GM18505 (cell line): ENCODE measurements at regions not wholly inside any gene's neighbourhood (a gene's known extent, or its start where the extent isn't known, plus 50 kb on each side); places are given as distances from the start of the nearest gene placed in this dataset.
"Not testable (repeated sequence)": the region's sequence is repeated elsewhere in the genome, so short reads cannot be mapped to it uniquely, and the experiment has no call there.

Experiments used
- ATAC-seq: cut with Tn5 transposase; IDR thresholded peaks from one replicate; pipeline ENCODE4 v1.9.1; 2021; ENCODE audit not compliant: unreplicated experiment
- POLR2A ChIP-seq: IDR thresholded peaks from 4 replicates; pipeline ENCODE4 v1.6.1; 2011; ENCODE audit warnings: borderline replicate concordance; ENCODE audit not compliant: insufficient read depth, insufficient read length; ENCODE audit errors: extremely low read depth

- no peak for TF ChIP-seq POLR2A
- ATAC-seq, result no peak
These were observed 484.0 kb downstream of the ETNK1 start for GRCh38 chr12:23108957-23109356.

GRCh38 chr12:23113781-23114180, 488.8 kb downstream of the ETNK1 start:
- no peak for ATAC-seq
- no peak for TF ChIP-seq POLR2A

- no peak for TF ChIP-seq POLR2A
- no peak for ATAC-seq
These were observed 491.0 kb downstream of the ETNK1 start for GRCh38 chr12:23115984-23116383.

GRCh38 chr12:23126794-23127193, 501.8 kb downstream of the ETNK1 start:
- TF ChIP-seq POLR2A, result no peak

GRCh38 chr12:23127701-23128100, 502.7 kb downstream of the ETNK1 start:
- TF ChIP-seq POLR2A, result no peak

More at GRCh38 chr12:23126794-23127193, 501.8 kb downstream of the ETNK1 start:
- no peak for ATAC-seq

GRCh38 chr12:23128462-23128861, 503.5 kb downstream of the ETNK1 start:
- no peak for TF ChIP-seq POLR2A
- ATAC-seq, result no peak

More at GRCh38 chr12:23127701-23128100, 502.7 kb downstream of the ETNK1 start:
- ATAC-seq, result no peak

- no peak for ATAC-seq
- no peak for TF ChIP-seq POLR2A
These were observed 507.4 kb downstream of the ETNK1 start for GRCh38 chr12:23132357-23132756.

- TF ChIP-seq POLR2A, result no peak
- no peak for ATAC-seq
These were observed 508.5 kb downstream of the ETNK1 start for GRCh38 chr12:23133471-23133870.

- no peak for ATAC-seq
- TF ChIP-seq POLR2A, result no peak
These were observed 514.1 kb downstream of the ETNK1 start for GRCh38 chr12:23139026-23139425.

GRCh38 chr12:23140710-23141109, 515.7 kb downstream of the ETNK1 start:
- no peak for TF ChIP-seq POLR2A
- ATAC-seq, result no peak

GRCh38 chr12:23141335-23141734, 516.4 kb downstream of the ETNK1 start:
- no peak for TF ChIP-seq POLR2A

GRCh38 chr12:23146070-23146469, 521.1 kb downstream of the ETNK1 start:
- ATAC-seq, result not testable (repeated sequence)

More at GRCh38 chr12:23141335-23141734, 516.4 kb downstream of the ETNK1 start:
- no peak for ATAC-seq

- ATAC-seq, result no peak
- no peak for TF ChIP-seq POLR2A
These were observed 543.5 kb downstream of the ETNK1 start for GRCh38 chr12:23168459-23168858.

GRCh38 chr12:23169012-23169695, 544.2 kb downstream of the ETNK1 start:
- no peak for TF ChIP-seq POLR2A
- no peak for ATAC-seq

GRCh38 chr12:23169696-23170013, 544.7 kb downstream of the ETNK1 start:
- TF ChIP-seq POLR2A, result no peak
- no peak for ATAC-seq

GRCh38 chr12:23174917-23175316, 549.9 kb downstream of the ETNK1 start:
- no peak for TF ChIP-seq POLR2A
- no peak for ATAC-seq

- TF ChIP-seq POLR2A, result no peak
- ATAC-seq, result no peak
These were observed 560.4 kb downstream of the ETNK1 start for GRCh38 chr12:23185346-23185745.
